Adipose tissue (tissue), 3 donors: ENCODE measurements at regions not wholly inside any gene's neighbourhood (a gene's known extent, or its start where the extent isn't known, plus 50 kb on each side); places are given as distances from the start of the nearest gene placed in this dataset.
"Not testable (repeated sequence)": the region's sequence is repeated elsewhere in the genome, so short reads cannot be mapped to it uniquely, and the experiment has no call there.

Source experiments
- H3K27ac ChIP-seq: one replicate; pipeline ENCODE4 v1.5.1; 2013; ENCODE audit warnings: low read depth, low read length
- WGBS, 3 donors: extraction: QIAGEN DNeasy Blood & Tissue Kit; methylation state at CpG; one replicate each; pipeline ENCODE4 v1.1.7; 2013; 5-methylcytosine and 5-hydroxymethylcytosine counted together
- donor health status: healthy with polysubstance abuse.
- donor health status: Bipolar disorder and iron deficiency.
- donor health status: healthy.

DNA sequence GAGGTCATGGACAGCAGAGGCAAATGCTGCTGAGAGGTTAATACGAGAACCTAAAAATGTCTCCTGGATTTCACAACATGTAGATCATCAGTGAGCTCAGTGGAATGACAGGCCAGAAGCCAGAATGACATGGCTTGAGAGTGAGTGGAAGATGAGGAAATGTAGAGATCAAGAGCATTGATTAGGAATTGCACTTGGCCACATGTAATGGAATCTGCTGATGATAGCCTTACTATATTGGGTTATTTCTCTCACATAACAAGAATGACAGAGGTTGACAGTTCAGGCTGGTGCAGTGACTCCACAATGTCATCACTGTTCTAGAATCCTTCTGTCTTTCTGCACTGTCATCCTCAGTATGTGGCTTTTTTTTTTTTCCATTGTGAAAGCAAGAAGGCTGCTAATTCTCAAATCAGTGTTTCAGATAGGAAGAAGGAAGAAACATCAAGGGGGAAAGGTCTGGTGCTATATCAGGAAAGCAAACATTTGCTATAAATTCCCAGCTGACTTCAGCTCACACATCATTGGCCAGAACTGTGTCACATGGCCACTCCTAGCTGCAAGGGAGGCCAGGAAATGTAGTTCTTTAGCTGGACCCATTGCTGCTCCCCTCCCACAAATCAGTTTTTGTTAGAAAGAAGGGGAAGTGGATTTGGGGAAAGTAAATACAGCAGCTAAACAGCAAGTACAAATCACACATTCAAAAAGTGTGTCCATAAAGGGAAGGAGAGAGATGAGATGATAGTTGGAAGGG, 127.2 kb downstream of the FAM161A start:
- WGBS, 3 donors, result 94 to 100% (median 100%) methylated on average over 1 of the region's 1 CpG
- H3K27ac ChIP-seq, result no peak overlapping the region

DNA sequence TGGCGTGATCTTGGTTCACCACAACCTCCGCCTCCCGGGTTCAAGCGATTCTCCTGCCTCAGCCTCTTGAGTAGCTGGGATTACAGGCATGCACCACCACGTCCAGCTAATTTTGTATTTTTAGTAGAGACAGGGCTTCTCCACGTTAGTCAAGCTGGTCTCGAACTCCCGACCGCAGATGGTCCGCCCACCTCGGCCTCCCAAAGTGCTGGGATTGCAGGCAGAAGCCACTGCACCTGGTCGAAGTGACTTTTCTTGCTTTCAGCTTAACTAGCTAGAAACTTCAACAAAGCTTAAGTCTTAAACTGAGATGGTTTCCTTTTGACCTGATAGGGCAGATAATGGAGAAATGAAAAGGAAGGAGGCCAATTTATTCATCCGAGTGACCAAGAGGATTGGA, 130.5 kb downstream of the FAM161A start:
- not testable (repeated sequence) for H3K27ac ChIP-seq
- 90 to 94% (median 92%) methylated on average over 13 of the region's 13 CpGs for WGBS, 3 donors

DNA sequence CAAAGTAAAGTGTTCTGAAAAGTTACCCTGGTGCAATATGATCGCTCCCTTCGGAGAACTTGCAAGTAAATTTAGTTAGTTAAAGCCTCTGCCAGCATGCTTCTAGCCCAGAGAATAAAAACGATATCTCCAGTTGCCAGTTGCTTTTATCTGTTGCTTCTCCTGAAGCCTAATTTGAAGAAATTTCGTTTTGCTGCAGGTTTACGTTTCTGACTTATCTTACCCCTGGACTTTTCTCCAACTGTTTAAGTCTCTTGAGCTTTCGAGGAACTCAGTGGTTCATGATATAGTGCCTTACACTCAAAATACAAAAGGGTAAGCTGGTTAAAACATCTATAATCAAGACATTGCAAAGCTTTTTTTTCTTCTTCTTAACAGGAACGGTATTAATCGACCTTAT, 131.1 kb downstream of the FAM161A start:
- H3K27ac ChIP-seq, result no peak overlapping the region
- 86 to 92% (median 90%) methylated on average over 8 of the region's 8 CpGs for WGBS, 3 donors

DNA sequence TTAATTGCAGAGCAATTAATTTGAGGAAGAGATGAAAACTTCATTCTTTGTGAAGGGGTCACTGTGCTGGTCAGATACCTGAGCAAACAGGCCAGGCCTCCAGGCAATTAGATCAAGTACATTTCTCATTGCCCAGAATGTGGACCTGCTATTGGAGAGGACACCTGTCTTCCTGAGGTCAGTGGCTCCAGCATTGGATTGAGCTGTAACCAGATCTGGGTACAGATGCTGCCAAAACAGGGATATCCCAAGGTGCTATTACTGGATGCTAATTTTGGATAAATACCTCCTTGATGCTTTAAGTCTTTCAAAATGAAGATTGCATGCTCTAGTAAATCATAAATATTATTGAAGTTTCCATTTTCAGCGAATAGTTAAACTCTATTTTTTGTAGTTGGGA, 131.5 kb downstream of the FAM161A start:
- WGBS, 3 donors, result 77 to 83% (median 80%) methylated on average over 1 of the region's 1 CpG
- H3K27ac ChIP-seq, result no peak overlapping the region

DNA sequence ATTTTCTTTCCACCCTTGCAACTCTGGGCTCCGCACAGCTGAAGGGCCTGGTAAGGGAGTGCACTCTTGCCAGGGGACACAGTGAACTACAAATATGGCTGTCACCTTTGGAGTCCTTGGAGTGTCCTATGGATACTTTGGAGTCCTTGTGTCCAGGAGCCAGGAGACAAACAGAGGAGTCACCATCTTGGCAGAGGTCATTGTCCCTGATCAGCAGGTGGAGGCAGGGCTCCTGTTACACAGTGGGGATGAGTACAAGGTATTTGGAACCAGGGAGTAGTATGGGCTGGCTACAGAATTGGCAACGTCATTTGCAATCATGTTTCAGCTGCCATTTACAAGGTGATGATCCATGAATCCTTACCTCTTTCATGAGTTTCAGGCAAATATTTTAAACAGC, 132.5 kb downstream of the FAM161A start:
- WGBS, 3 donors, result 87 to 94% (median 89%) methylated on average over 2 of the region's 2 CpGs
- H3K27ac ChIP-seq, result no peak overlapping the region

DNA sequence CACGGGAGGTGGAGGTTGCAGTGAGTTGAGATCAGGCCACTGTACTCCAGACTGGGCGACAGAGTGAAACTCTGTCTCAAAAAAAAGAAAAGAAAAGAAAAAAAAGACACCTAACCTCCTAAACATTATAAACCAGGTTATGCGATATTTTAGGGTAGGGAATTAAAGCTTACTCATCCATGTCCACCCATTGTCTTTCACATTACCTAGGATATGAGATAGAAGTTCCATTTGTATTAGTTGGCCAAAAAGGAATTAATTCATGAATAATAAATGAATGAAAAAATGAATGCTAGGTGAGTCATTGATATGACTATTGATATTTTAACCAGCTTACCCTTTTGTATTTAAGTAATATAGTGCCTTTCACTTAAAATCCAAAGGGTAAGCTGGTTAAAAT, 132.9 kb downstream of the FAM161A start:
- WGBS, 3 donors, result 89 to 93% (median 91%) methylated on average over 3 of the region's 3 CpGs
- no peak overlapping the region for H3K27ac ChIP-seq

DNA sequence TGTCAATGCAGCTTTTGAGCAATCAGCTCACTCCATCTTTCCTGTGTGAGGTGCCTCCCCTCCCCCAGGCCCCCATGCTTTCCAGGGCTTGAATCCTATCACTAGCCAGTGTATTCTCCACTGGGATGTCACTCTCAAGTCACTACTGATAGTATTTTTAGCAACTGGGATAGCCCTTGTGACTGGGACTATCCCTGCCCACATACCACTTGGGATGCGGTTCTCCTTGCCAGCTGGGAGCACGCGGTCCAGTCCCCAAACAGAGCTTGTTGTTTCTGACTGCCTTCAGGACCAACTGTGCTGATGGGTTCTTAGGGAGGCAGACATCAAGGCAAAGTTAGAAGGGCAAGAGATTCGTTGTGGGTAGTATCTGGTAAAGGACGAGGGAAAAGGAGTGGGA, 134.9 kb downstream of the FAM161A start:
- WGBS, 3 donors, result 83 to 90% (median 88%) methylated on average over 5 of the region's 5 CpGs
- no peak overlapping the region for H3K27ac ChIP-seq

DNA sequence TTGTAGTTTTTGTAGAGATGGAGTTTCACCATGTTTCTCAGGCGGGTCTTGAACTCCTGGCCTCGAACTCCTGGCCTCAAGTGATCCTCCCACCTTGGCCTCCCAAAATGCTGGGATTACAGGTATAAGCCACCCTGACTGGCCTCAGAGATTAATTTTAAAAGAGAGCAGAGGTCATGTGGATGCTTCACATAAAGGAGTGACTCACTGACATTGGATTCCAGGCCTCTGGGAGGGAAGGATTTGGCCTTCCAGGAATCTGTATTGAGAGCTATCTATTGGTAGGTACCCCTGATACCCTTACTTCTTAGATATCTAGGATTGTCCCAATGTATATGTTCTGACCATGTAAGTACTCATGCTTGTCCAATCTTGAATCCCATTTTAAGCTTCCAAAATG, 138.4 kb downstream of the FAM161A start:
- 92 to 98% (median 96%) methylated on average over 2 of the region's 2 CpGs for WGBS, 3 donors
- no peak overlapping the region for H3K27ac ChIP-seq

DNA sequence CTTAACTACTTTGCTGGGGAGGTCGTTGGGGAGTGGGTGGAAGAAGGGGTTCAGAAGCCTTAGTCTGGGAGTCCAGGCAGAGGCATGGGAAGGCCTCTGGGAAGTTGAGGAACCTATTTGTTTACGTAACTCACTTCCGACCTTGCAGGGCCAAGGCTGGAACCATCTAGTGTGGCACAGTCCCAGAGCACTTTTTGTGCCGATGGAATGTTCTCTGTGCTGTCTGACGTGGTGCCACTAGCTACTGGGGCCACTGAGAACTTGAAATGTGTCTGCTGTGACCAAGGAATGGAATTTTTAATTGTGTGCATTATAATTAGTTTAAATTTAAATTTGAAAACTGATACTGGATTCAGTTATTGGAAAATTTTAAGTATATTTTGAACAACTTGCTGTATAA, 139.7 kb downstream of the FAM161A start:
- no peak overlapping the region for H3K27ac ChIP-seq
- 53 to 81% (median 74%) methylated on average over 5 of the region's 5 CpGs for WGBS, 3 donors

DNA sequence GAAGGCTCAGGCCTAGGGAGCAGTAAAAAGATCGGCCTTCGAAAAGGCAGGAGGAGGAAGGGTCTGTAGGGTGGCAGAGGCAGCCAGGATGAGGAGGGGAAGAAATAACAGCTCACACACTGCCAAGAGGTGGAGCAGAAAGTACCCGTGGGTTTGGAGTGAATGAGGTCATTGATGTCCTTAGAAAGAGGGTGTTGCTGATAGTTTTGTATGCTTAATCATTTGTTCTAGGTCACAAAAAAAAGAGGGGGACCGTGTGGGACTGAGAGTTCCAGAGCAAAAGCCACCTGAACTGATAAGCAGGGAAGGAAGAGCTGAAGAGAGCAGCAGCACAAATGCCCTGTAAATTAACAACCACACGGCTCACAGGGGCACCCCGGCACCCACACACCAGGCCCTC, 140.4 kb downstream of the FAM161A start:
- 60 to 71% (median 71%) methylated on average over 6 of the region's 6 CpGs for WGBS, 3 donors
- H3K27ac ChIP-seq, result no peak overlapping the region

DNA sequence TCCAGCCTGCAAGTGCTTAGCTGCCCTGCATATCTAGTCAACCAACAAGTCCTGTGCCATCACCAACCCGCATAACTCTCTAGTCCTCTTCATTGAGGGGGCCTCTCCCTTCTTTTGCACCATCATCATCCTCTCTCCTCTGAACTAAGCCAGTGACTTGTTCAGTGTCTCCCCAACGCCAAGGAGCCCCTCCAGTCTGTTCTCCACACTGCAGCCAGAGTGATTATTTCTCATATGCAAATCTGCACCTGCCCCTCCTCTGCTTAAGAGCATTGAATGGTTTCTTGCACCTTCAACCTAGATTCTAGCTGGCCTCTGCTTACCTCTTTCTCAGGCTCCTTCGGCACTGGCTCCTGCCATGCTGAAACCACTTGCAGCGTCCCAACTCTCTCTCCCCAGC, 141.8 kb downstream of the FAM161A start:
- no peak overlapping the region for H3K27ac ChIP-seq
- 71 to 84% (median 77%) methylated on average over 4 of the region's 4 CpGs for WGBS, 3 donors

DNA sequence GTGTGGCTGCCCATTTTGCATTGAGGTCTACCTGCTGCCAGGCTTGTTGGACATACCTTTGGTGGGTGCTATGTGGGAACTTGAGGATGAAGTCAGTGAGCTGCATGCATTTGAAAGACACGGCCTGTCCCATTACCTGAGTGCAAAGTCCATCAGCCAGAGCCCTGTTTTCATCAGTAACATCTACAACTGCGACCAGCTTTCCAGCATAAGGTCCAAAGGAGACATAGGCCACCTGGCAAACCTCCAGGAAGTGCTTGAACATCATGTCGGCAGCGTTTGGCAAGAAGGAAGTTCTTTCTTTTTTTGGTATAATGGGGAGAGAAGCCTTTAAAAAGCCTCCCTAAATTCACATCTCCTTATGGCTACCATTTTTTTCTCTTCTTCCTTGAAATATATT, 143.1 kb downstream of the FAM161A start:
- H3K27ac ChIP-seq, result no peak overlapping the region
- WGBS, 3 donors, result 51 to 77% (median 51%) methylated on average over 4 of the region's 4 CpGs

DNA sequence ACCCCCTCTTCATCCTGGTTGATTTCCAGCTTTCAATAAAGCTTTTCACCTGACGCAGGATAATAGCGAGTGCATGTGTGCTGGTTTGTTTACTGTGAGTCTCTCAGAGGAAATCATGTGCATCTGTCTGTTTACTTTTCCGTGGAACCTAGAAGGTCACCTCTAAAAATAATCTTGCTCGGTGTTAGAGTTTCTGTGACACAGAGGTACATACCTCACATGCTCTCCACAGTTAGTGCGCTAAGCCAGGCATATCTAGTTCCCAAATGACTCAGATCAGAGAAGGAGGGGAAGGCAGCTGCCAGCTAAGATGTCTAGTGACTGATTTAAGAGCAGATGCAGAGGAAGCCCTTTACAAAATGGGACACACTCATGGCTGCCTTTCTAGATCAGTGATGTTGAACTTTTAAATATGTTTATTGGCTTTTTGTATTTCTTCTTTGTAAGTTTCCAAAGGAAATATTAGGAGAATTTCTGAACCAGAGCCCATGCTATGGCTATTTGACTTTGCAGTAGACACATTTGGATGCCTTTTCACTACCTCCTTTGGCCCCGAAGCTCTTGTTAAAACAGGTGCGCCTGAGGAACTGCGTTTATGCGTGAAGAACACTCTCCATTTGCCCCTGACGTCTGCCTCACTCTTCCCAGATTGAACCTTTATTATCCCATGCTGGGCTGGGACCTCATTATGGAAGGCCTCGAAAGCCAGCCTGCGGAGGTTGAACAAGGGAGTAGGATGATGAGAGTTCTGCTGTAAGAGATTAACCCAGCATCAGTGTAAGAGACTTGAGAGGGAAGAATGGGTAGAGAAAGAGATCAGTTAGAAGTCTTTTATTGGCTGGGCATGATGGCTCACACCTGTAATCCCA, 145.6 kb downstream of the FAM161A start:
- no peak overlapping the region for H3K27ac ChIP-seq
- 61 to 76% (median 74%) methylated on average over 12 of the region's 12 CpGs for WGBS, 3 donors

DNA sequence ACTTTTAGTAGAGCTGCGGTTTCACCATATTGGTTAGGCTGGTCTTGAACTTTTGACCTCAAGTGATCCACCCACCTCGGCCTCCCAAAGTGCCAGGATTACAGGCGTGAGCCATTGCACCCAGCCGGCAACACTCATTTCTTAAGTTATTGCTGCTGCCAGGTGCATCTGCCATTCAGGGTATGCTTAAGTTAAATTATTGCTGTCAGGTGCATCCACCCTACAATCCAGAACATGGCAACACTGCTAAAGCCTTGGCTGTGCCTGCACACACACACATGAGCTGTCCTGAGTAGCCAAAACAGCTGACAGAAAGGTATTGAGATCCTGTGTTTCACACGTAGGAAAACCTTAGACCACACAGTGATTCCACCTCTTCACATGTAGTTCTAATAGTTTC, 148.2 kb downstream of the FAM161A start:
- 82 to 86% (median 86%) methylated on average over 5 of the region's 5 CpGs for WGBS, 3 donors
- no peak overlapping the region for H3K27ac ChIP-seq

DNA sequence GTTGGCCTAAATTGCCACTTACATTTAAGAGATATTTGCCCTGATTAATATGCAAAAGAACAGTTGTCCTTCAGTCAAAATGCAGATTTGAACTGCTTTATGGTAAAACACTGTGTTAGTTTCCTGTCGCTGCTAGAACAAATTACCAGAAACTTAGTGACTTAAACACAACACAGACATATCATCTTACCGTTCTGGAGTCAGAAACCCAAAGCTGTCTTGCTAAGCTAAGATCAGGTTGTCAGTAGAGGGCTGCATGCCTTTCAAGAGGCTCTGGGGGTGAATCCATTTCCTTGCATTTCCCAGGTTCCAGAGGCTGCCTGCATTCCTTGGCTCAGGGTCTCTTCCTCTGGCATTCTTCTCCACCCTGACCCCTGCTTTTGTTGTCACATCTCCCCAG, 149.5 kb downstream of the FAM161A start:
- WGBS, 3 donors, result 83 to 86% (median 84%) methylated on average over 2 of the region's 2 CpGs
- no peak overlapping the region for H3K27ac ChIP-seq

DNA sequence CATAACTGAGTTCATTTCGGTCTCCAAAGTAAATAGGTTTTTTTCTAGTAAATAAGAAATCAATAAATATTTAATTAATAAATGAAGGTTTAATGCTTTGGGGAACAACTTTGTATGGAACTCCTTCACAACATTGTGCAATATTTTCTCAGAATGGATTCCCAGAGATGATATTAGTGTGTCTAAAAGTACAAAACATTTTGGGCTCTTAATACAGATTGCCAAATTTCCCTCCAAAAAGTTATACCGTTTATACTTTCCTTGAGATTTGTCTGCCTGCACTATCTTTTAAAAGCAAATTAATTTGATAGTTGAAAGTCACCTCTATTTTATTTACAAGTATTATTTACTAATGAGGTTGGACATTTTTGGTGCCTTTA, 151.8 kb downstream of the FAM161A start:
- H3K27ac ChIP-seq, result no peak overlapping the region
- WGBS, 3 donors, result 32 to 67% (median 56%) methylated on average over 2 of the region's 2 CpGs

DNA sequence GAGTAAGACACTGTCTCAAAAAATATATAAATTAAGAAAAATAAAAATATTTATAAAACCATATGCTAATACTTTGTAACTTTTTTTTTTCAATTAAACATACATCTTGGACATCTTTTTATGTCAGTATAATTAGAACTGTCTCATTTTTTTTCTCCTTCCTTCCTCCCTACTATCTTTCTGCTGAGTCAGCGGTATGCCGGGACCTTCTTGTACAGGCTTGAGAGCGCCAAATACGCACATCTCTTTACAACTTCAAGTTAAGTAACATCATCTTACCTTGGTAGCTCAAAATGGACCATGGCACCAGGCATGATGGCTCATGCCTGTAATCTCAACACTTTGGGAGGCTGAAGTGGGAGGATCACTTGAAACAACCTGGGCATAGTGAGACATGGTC, 153.4 kb downstream of the FAM161A start:
- WGBS, 3 donors, result 48 to 91% (median 61%) methylated on average over 4 of the region's 4 CpGs
- H3K27ac ChIP-seq, result no peak overlapping the region

DNA sequence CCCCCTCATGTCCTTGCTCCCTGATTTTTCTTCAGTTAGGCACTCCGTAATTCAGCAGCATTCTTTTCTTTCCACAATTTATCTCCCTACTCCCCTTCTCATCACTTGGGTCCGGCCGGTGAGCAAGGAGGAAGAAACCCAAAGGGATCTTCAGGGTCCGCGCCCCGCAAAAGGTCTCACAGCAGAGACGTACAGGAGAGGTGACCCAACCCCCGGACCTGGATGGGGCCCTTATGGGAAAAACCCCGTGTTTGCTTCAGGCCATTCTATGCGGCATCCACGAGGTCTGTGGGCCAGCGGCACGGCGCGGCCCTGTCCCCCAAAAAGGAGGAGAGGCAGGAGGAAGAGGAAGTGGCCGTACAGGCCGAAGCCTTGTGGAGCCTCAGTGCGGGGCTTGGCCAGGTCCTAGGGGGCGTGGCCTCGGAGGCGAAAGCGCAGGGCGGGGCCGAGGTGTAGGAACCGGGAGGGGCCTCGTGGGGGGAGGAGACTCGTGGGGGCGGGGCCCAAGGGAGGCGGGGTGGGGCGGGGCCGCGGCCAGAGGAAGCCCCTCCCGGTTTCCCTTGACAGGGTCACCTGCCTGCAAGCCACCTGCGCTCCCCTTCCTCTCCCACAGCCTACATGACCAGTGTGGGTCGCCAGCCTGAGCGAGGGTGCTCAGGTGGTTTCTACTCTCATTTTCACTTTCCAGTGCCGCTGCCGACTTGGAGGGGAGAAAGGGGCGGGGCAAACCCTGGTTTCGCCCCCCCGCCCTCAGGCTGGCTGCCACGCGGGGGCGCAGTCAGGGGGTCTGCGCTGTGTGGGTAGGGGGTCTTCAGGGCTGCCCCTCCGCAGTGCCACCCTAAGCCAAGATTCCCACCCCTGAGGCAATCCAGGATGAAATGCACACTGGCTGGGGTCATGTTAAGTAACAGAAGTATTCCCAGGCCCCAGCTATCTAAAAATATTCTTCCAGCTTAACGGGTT, 156.4 kb upstream of the XPO1 start:
- 4 to 9% (median 5%) methylated on average over 36 to 47 of the region's 47 CpGs for WGBS, 3 donors
- no peak overlapping the region for H3K27ac ChIP-seq

DNA sequence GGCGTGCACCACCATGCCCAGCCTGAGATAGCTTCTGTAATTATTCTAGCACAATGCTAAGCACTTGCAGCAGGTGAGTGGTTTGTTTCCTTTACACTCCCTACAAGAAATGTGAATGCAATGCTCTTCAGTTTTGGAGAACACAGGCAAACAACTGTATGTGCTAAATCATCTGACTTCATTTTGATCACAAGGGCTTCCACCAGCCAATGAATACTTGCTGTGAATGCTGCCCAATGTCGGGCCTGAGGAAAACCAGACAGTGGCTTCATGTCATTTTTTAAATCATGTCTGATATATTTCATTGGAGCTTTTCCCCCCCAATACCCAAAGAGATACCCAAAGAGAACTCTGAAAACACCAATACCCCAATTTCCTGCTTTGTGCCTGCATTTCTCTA, 155.6 kb upstream of the XPO1 start:
- H3K27ac ChIP-seq, result no peak overlapping the region
- 80 to 95% (median 90%) methylated on average over 2 of the region's 2 CpGs for WGBS, 3 donors
